ENCODE measurements at regions not wholly inside any gene's neighbourhood (a gene's known extent, or its start where the extent isn't known, plus 50 kb on each side); places are given as distances from the start of the nearest gene placed in this dataset.

- POLR2A ChIA-PET = no interaction called here
- Histone ChIP-seq H3K4me3 (ENCODE audit: low read depth, low read length) (no peak overlapping the region), H3K27me3 (replicated peaks; ENCODE audit: control insufficient read depth, insufficient read depth, low read length) (no peaks in the 10 kb centered on the region), H3K36me3 (ENCODE audit: control insufficient read depth, insufficient read depth, low read length) (no peaks in the 10 kb centered on the region), H3K4me1 (no peaks in the 10 kb centered on the region), H3K9me3 (no peaks in the 10 kb centered on the region)
- BruUV-seq (replicated peaks) = no TSS peak
- CTCF ChIA-PET = no interaction called here
- intact Hi-C loops (cut with micrococcal nuclease; ENCODE audit: unreplicated experiment) = no loop called here
- Mint-ChIP-seq H3K27me3 (ENCODE audit: insufficient read depth, unreplicated experiment) (no peaks in the 10 kb centered on the region), H3K27ac (ENCODE audit: unreplicated experiment) (no peak overlapping the region), H3K9me3 (ENCODE audit: unreplicated experiment) (no peaks in the 10 kb centered on the region), H3K36me3 (ENCODE audit: insufficient read depth, unreplicated experiment) (no peaks in the 10 kb centered on the region), H3K4me3 (ENCODE audit: unreplicated experiment) (no peak overlapping the region), H3K4me1 (ENCODE audit: low read depth, unreplicated experiment) (no peaks in the 10 kb centered on the region)
- no peak for TF ChIP-seq CTCF (IDR thresholded peaks at IDR 0.05; ENCODE audit: insufficient read depth in 1 of 2, low read depth in 1 of 2, low read length in 1 of 2, severe bottlenecking in 1 of 2, unreplicated experiment in 1 of 2)
- DNase-seq = no peak
Observed at GRCh38 chr4:44019721-44020120, 428.9 kb downstream of the KCTD8 start.

GRCh38 chr4:44025376-44026020 lies 423.1 kb downstream of the KCTD8 start:
- Histone ChIP-seq H3K4me1 (0 out of 2 replicates have a peak, but pooled peaks cover 1% of the 10 kb centered on the region), H3K4me3 (ENCODE audit: low read depth, low read length) (no peak overlapping the region), H3K9me3 (no peaks in the 10 kb centered on the region), H3K36me3 (ENCODE audit: control insufficient read depth, insufficient read depth, low read length) (no peaks in the 10 kb centered on the region), H3K27me3 (replicated peaks; ENCODE audit: control insufficient read depth, insufficient read depth, low read length) (no peaks in the 10 kb centered on the region)
- no peak for TF ChIP-seq CTCF (IDR thresholded peaks at IDR 0.05; ENCODE audit: insufficient read depth in 1 of 2, low read depth in 1 of 2, low read length in 1 of 2, severe bottlenecking in 1 of 2, unreplicated experiment in 1 of 2)
- no peak overlapping the region for H3K4me3 Mint-ChIP-seq (ENCODE audit: unreplicated experiment)
- BruUV-seq (replicated peaks) = no TSS peak
- DNase-seq = no peak
- CTCF ChIA-PET = no interaction called here
- H3K27me3 Mint-ChIP-seq (ENCODE audit: insufficient read depth, unreplicated experiment) = no peaks in the 10 kb centered on the region
- H3K4me1 Mint-ChIP-seq (ENCODE audit: low read depth, unreplicated experiment) = peaks cover 5% of the 10 kb centered on the region
- H3K27ac Mint-ChIP-seq (ENCODE audit: unreplicated experiment) = no peak overlapping the region
- H3K9me3 Mint-ChIP-seq (ENCODE audit: unreplicated experiment) = no peaks in the 10 kb centered on the region
- POLR2A ChIA-PET = no interaction called here
- intact Hi-C loops (cut with micrococcal nuclease; ENCODE audit: unreplicated experiment) = no loop called here
- no peaks in the 10 kb centered on the region for H3K36me3 Mint-ChIP-seq (ENCODE audit: insufficient read depth, unreplicated experiment)

GRCh38 chr4:44038811-44039210 lies 409.8 kb downstream of the KCTD8 start:
- intact Hi-C loops (cut with micrococcal nuclease; ENCODE audit: unreplicated experiment) = no loop called here
- Mint-ChIP-seq H3K4me3 (ENCODE audit: unreplicated experiment) (no peak overlapping the region), H3K27me3 (ENCODE audit: insufficient read depth, unreplicated experiment) (no peaks in the 10 kb centered on the region), H3K9me3 (ENCODE audit: unreplicated experiment) (peaks cover under 1% of the 10 kb centered on the region), H3K36me3 (ENCODE audit: insufficient read depth, unreplicated experiment) (no peaks in the 10 kb centered on the region), H3K4me1 (ENCODE audit: low read depth, unreplicated experiment) (no peaks in the 10 kb centered on the region), H3K27ac (ENCODE audit: unreplicated experiment) (no peak overlapping the region)
- CTCF ChIA-PET = no interaction called here
- H3K27me3 ChIP-seq (replicated peaks; ENCODE audit: control insufficient read depth, insufficient read depth, low read length) = no peaks in the 10 kb centered on the region
- DNase-seq = no peak
- no peak for TF ChIP-seq CTCF (IDR thresholded peaks at IDR 0.05; ENCODE audit: insufficient read depth in 1 of 2, low read depth in 1 of 2, low read length in 1 of 2, severe bottlenecking in 1 of 2, unreplicated experiment in 1 of 2)
- no peaks in the 10 kb centered on the region for H3K4me1 ChIP-seq
- H3K9me3 ChIP-seq = 0 out of 2 replicates have a peak, but pooled peaks cover 3% of the 10 kb centered on the region
- no peak overlapping the region for H3K4me3 ChIP-seq (ENCODE audit: low read depth, low read length)
- H3K36me3 ChIP-seq (ENCODE audit: control insufficient read depth, insufficient read depth, low read length) = no peaks in the 10 kb centered on the region
- BruUV-seq (replicated peaks) = no TSS peak
- POLR2A ChIA-PET = no interaction called here

Measured in Caco-2 (cell line).